Stomach (tissue), 4 donors: ENCODE measurements at regions not wholly inside any gene's neighbourhood (a gene's known extent, or its start where the extent isn't known, plus 50 kb on each side); places are given as distances from the start of the nearest gene placed in this dataset.

Source experiments
- CTCF ChIP-seq, 7 experiments: fragments of 450-650 bp in 4 of 7; fragments of 200-600 bp in 3 of 7; sonication (generic) in 3 of 7; IDR thresholded peaks; one replicate each; pipeline ENCODE4 v1.5.1; 2016 to 2019; ENCODE audit warnings: antibody characterized with exemption in 7 of 7, control low read depth in 2 of 7, mild to moderate bottlenecking in 1 of 7
- EP300 ChIP-seq: sonication (generic); formaldehyde crosslinking; IDR thresholded peaks from one replicate; pipeline ENCODE4 v1.6.1; 2017; ENCODE audit warnings: antibody characterized with exemption
- POLR2A ChIP-seq, 4 donors: fragments of 450-650 bp; IDR thresholded peaks; one replicate each; pipeline ENCODE4 v1.6.1; 2016; ENCODE audit warnings: antibody characterized with exemption in 4 of 4, control low read depth in 2 of 4, mild to moderate bottlenecking in 1 of 4, moderate library complexity in 1 of 4

GRCh38 chr1:94609619-94610018 lies 68.1 kb upstream of the F3 start:
- TF ChIP-seq CTCF (IDR thresholded peaks at IDR 0.05) (no peak), POLR2A (IDR thresholded peaks at IDR 0.05) (no peak), EP300 (no peak)
